Heart left ventricle (tissue), 13 donors: ENCODE measurements at regions not wholly inside any gene's neighbourhood (a gene's known extent, or its start where the extent isn't known, plus 50 kb on each side); places are given as distances from the start of the nearest gene placed in this dataset.

ENCODE experiments used
- CTCF ChIP-seq, 12 donors: fragments of 200-600 bp; sonication (generic) in 4 of 12; IDR thresholded peaks; one replicate each; pipeline versions ENCODE4 v1.5.0 to v1.8.0; 2018 to 2022; ENCODE audit warnings: antibody characterized with exemption in 12 of 12, mild to moderate bottlenecking in 5 of 12
- POLR2A ChIP-seq, 2 donors: fragments of 450-650 bp; IDR thresholded peaks; one replicate each; pipeline ENCODE4 v1.6.1; 2017; ENCODE audit warnings: antibody characterized with exemption in 2 of 2, mild to moderate bottlenecking in 2 of 2, moderate library complexity in 2 of 2
- donor health status: ischemic (EF 13 %, LVEDD 7.1; RV severe dilation, severe dysfunction).
- donor health status: DM: no; HTN: yes; CAD: no.
- donor health status: DM: no; HTN: no; CAD: no.
- donor health status: ischemic (EF 25% LVEDD 6.9; RV normal size, moderate dysfunction).
- donor health status: ischemic (EF 25% LVEDD 5.7; RV mildly dilated, moderate dysfunction).
- donor health status: ischemic (EF 35%, LVEDD 5.7; RV mildly dilated, moderate dysfunction).
- donor health status: nonischemic (EF 11% LVEDD 7.7; RV severe dilation, severe dysfunction).
- donor health status: DM: yes; HTN: yes; CAD: no.
- donor health status: PGD.
- donor health status: ischemic (EF 29% LVEDD 5.4; RV normal size, mild dysfunction).
- donor health status: nonischemic (EF 23%, LVEDD 6.1; RV moderate dilation, normal function).

- TF ChIP-seq CTCF (IDR thresholded peaks at IDR 0.05), result no peak
- no peak for TF ChIP-seq POLR2A (IDR thresholded peaks at IDR 0.05)
These were observed 239.7 kb upstream of the KLF3 start for GRCh38 chr4:38424151-38424871.
